H1 (cell line): ENCODE measurements at regions not wholly inside any gene's neighbourhood (a gene's known extent, or its start where the extent isn't known, plus 50 kb on each side); places are given as distances from the start of the nearest gene placed in this dataset.
A peak's percentile ranks its signal among the peaks of the same experiment; 100 is the strongest.

Experiments
- CTCF ChIA-PET: fragments of 300-600 bp; sonication (Branson Sonifier 250); formaldehyde crosslinking; loops from one replicate; lab custom pipeline; 2021; ENCODE audit not compliant: partially characterized antibody; lab: Charles Lee
- POLR2A ChIA-PET: fragments of 300-600 bp; sonication (Branson Sonifier 250); formaldehyde crosslinking; loops from one replicate; lab custom pipeline; 2021; ENCODE audit warnings: inconsistent platforms; ENCODE audit not compliant: partially characterized antibody; lab: Charles Lee
- DNase-seq, 2 experiments: peaks; one replicate each; pipeline versions ENCODE4 v3.0.0 to v3.0.0-alpha.2; 2010 to 2022; ENCODE audit warnings: low spot score in 2 of 2, low read depth in 1 of 2, mixed read lengths in 1 of 2
- FAIRE-seq: peaks from 2 replicates; lab custom pipeline; 2011; peaks lifted over from hg19 to GRCh38; lab: Jason Lieb, UNC
- H2AFZ ChIP-seq: 2 replicates; pipeline ENCODE4 v1.8.1; 2012; ENCODE audit warnings: low read length, inconsistent platforms
- H2AK5ac ChIP-seq: 2 replicates; pipeline ENCODE4 v1.6.1; 2013; ENCODE audit warnings: low read depth, low read length
- H2BK120ac ChIP-seq: replicated peaks from 2 replicates; pipeline ENCODE3; 2013; ENCODE audit warnings: low read depth, low read length, inconsistent platforms
- H2BK12ac ChIP-seq: 2 replicates; pipeline ENCODE4 v1.6.1; 2013; ENCODE audit warnings: low read depth, low read length
- H2BK15ac ChIP-seq: 2 replicates; pipeline ENCODE4 v1.6.1; 2013; ENCODE audit warnings: low read length
- H2BK20ac ChIP-seq: 2 replicates; pipeline ENCODE4 v1.6.1; 2013; ENCODE audit warnings: low read length
- H2BK5ac ChIP-seq: 2 replicates; pipeline ENCODE4 v1.6.1; 2013; ENCODE audit warnings: low read depth, low read length
- H3K14ac ChIP-seq: 2 replicates; pipeline ENCODE4 v1.6.1; 2013; ENCODE audit warnings: inconsistent platforms; ENCODE audit not compliant: insufficient read length
- H3K18ac ChIP-seq: 2 replicates; pipeline ENCODE4 v1.6.1; 2013; ENCODE audit warnings: low read length; ENCODE audit errors: extremely low read depth
- H3K23ac ChIP-seq: 2 replicates; pipeline ENCODE4 v1.6.1; 2013; ENCODE audit warnings: inconsistent platforms; ENCODE audit not compliant: insufficient read length
- H3K23me2 ChIP-seq: 2 replicates; pipeline ENCODE4 v1.6.1; 2013; ENCODE audit warnings: low read depth, low read length
- H3K27ac ChIP-seq: 2 replicates; pipeline ENCODE4 v1.6.1; 2011; ENCODE audit warnings: low read depth, low read length, inconsistent platforms
- H3K27me3 ChIP-seq, 4 experiments: replicated peaks in 1 of 4; 1 replicate in 1 of 4; 2 replicates in 3 of 4; pipeline versions ENCODE4 v1.6.1 to v1.8.1; 2011 to 2013; ENCODE audit warnings: low read length in 3 of 4, mild to moderate bottlenecking in 3 of 4, inconsistent platforms in 2 of 4, mixed read lengths in 2 of 4, moderate library complexity in 1 of 4; ENCODE audit not compliant: control insufficient read depth in 3 of 4, insufficient read depth in 3 of 4; ENCODE audit errors: extremely low read depth in 1 of 4
- H3K36me3 ChIP-seq, 4 experiments: 2 replicates each; pipeline versions ENCODE4 v1.6.1 to v1.8.1; 2011 to 2013; ENCODE audit warnings: mild to moderate bottlenecking in 4 of 4, low read length in 3 of 4, moderate library complexity in 2 of 4, control low read depth in 1 of 4, inconsistent platforms in 1 of 4; ENCODE audit not compliant: insufficient read depth in 4 of 4, control insufficient read depth in 2 of 4
- H3K4ac ChIP-seq: replicated peaks from 2 replicates; pipeline ENCODE3; 2013; ENCODE audit warnings: low read length, low read depth, mixed read lengths, inconsistent platforms; ENCODE audit not compliant: insufficient read length
- H3K4me1 ChIP-seq, 4 experiments: replicated peaks in 1 of 4; 1 replicate in 1 of 4; 2 replicates in 3 of 4; pipeline versions ENCODE4 v1.6.1 to v1.8.1; 2011 to 2013; ENCODE audit warnings: low read length in 3 of 4, inconsistent platforms in 2 of 4, mixed read lengths in 1 of 4; ENCODE audit not compliant: insufficient read depth in 4 of 4, control insufficient read depth in 3 of 4
- H3K4me2 ChIP-seq, 2 experiments: 2 replicates each; pipeline versions ENCODE4 v1.6.1 to v1.8.1; 2011 to 2013; ENCODE audit warnings: low read depth in 2 of 2, low read length in 2 of 2, control low read depth in 1 of 2, inconsistent platforms in 1 of 2, mild to moderate bottlenecking in 1 of 2; ENCODE audit not compliant: insufficient read depth in 1 of 2
- H3K4me3 ChIP-seq, 4 experiments: fragments of 200-600, 300-600 bp in 1 of 4; sonication (generic), shearing (Covaris generic), sonication (Bioruptor Twin) in 1 of 4; 2 replicates each; pipeline versions ENCODE4 v1.5.1 to v1.8.1; 2011 to 2016; ENCODE audit warnings: low read length in 4 of 4, low read depth in 3 of 4, control low read depth in 2 of 4, inconsistent platforms in 2 of 4, mild to moderate bottlenecking in 2 of 4, mixed read lengths in 1 of 4, moderate library complexity in 1 of 4; ENCODE audit not compliant: insufficient read depth in 2 of 4; ENCODE audit errors: extremely low read depth in 1 of 4
- H3K56ac ChIP-seq: replicated peaks from 2 replicates; pipeline ENCODE3; 2013; ENCODE audit warnings: low read depth, mild to moderate bottlenecking, mixed read lengths, low read length, inconsistent platforms; ENCODE audit not compliant: insufficient read length
- H3K79me1 ChIP-seq: 2 replicates; pipeline ENCODE4 v1.6.1; 2013; ENCODE audit warnings: low read depth, low read length, control low read depth
- H3K79me2 ChIP-seq, 2 experiments: 2 replicates each; pipeline versions ENCODE4 v1.6.1 to v1.8.1; 2012 to 2013; ENCODE audit warnings: low read length in 2 of 2, mild to moderate bottlenecking in 2 of 2, inconsistent platforms in 1 of 2; ENCODE audit not compliant: insufficient read depth in 2 of 2, control insufficient read depth in 1 of 2
- H3K9ac ChIP-seq, 4 experiments: replicated peaks in 1 of 4; 1 replicate in 1 of 4; 2 replicates in 3 of 4; pipeline versions ENCODE4 v1.6.1 to v1.8.1; 2011 to 2013; ENCODE audit warnings: low read depth in 3 of 4, low read length in 3 of 4, control low read depth in 2 of 4, mild to moderate bottlenecking in 2 of 4, moderate library complexity in 2 of 4, inconsistent platforms in 1 of 4; ENCODE audit errors: extremely low read depth in 1 of 4
- H3K9me3 ChIP-seq, 2 experiments: 2 replicates each; pipeline versions ENCODE4 v1.6.1 to v1.8.1; 2012 to 2013; ENCODE audit warnings: mild to moderate bottlenecking in 2 of 2, moderate library complexity in 2 of 2, control low read depth in 1 of 2, inconsistent platforms in 1 of 2, low read depth in 1 of 2, low read length in 1 of 2, mixed read lengths in 1 of 2; ENCODE audit not compliant: insufficient read depth in 2 of 2
- H4K20me1 ChIP-seq, 2 experiments: replicated peaks in 1 of 2; 2 replicates each; pipeline versions ENCODE3 to v1.8.1; 2011 to 2013; ENCODE audit warnings: inconsistent platforms in 2 of 2, low read length in 2 of 2, mild to moderate bottlenecking in 1 of 2; ENCODE audit not compliant: insufficient read depth in 2 of 2, control insufficient read depth in 1 of 2
- H4K5ac ChIP-seq: 2 replicates; pipeline ENCODE4 v1.6.1; 2013; ENCODE audit warnings: low read length, low read depth, mixed read lengths, inconsistent platforms; ENCODE audit not compliant: insufficient read length
- H4K8ac ChIP-seq: 2 replicates; pipeline ENCODE4 v1.8.0; 2013; ENCODE audit warnings: mild to moderate bottlenecking, moderate library complexity, low read length, inconsistent platforms; ENCODE audit not compliant: insufficient read depth; ENCODE audit errors: extremely low read depth
- H4K91ac ChIP-seq: replicated peaks from 2 replicates; pipeline ENCODE3; 2013; ENCODE audit warnings: low read length, mixed read lengths, inconsistent platforms; ENCODE audit not compliant: insufficient read length
- CHD7 ChIP-seq: fragments of 300-600 bp; sonication (generic); IDR thresholded peaks from 2 replicates; pipeline ENCODE4 v1.7.1; 2012; ENCODE audit warnings: low read length, moderate library complexity, mild to moderate bottlenecking, inconsistent platforms; ENCODE audit not compliant: insufficient replicate concordance
- WGBS, 2 experiments: shearing (Covaris generic) in 1 of 2; methylation state at CpG; one replicate each; pipeline versions ENCODE4 v1.1.6 to v1.1.7; 2013 to 2015; ENCODE audit warnings: low lambda C conversion rate in 2 of 2, mixed read lengths in 2 of 2, inconsistent platforms in 1 of 2, low coverage in 1 of 2, missing lambda C conversion rate in 1 of 2; ENCODE audit not compliant: insufficient replicate concordance in 2 of 2, insufficient coverage in 1 of 2, insufficient read length in 1 of 2; ENCODE audit errors: extremely low coverage in 1 of 2, missing lambda C conversion rate in 1 of 2; 5-methylcytosine and 5-hydroxymethylcytosine counted together

GRCh38 chr4:135197641-135198040 is 996.1 kb upstream of the PABPC4L start:
- no peak overlapping the region for H2BK15ac ChIP-seq
- no peak overlapping the region for H3K56ac ChIP-seq
- H4K5ac ChIP-seq = no peak overlapping the region
- no peak overlapping the region for H4K8ac ChIP-seq
- H3K4me2 ChIP-seq = no peak overlapping the region
- H3K9ac ChIP-seq = no peak overlapping the region
- H2AFZ ChIP-seq = no peak overlapping the region
- H2BK12ac ChIP-seq = no peak overlapping the region
- H2BK120ac ChIP-seq = no peak overlapping the region
- no peaks in the 10 kb centered on the region for H4K20me1 ChIP-seq
- H2BK5ac ChIP-seq = no peak overlapping the region
- H3K79me1 ChIP-seq = no peaks in the 10 kb centered on the region
- H3K23ac ChIP-seq = no peak overlapping the region
- ChIA-PET POLR2A (no interaction called here), CTCF (no interaction called here)
- no peak overlapping the region for H4K91ac ChIP-seq
- DNase-seq (no peak), FAIRE-seq (peak; percentile 78)
- no peak overlapping the region for H3K27ac ChIP-seq
- H3K18ac ChIP-seq = no peak overlapping the region
- no peaks in the 10 kb centered on the region; a peak in 1 of 4 replicates for H3K79me2 ChIP-seq
- H3K23me2 ChIP-seq = no peaks in the 10 kb centered on the region
- 71% methylated on average over 1 of the region's 1 CpG; no CpG with 5 or more reads in 1 of the 2 experiments for WGBS, 2 experiments
- no peaks in the 10 kb centered on the region; a peak in 1 of 4 replicates for H3K9me3 ChIP-seq
- H2BK20ac ChIP-seq = no peak overlapping the region
- H3K36me3 ChIP-seq = no peaks in the 10 kb centered on the region
- H3K27me3 ChIP-seq = no peaks in the 10 kb centered on the region
- H3K4ac ChIP-seq = no peak overlapping the region
- no peaks in the 10 kb centered on the region; a peak in 1 of 7 replicates for H3K4me1 ChIP-seq
- no peak overlapping the region for H3K14ac ChIP-seq
- H2AK5ac ChIP-seq = no peak overlapping the region
- H3K4me3 ChIP-seq = no peak overlapping the region
- TF ChIP-seq CHD7 = no peak
